Endothelial cell of umbilical vein (primary cell): ENCODE measurements at regions not wholly inside any gene's neighbourhood (a gene's known extent, or its start where the extent isn't known, plus 50 kb on each side); places are given as distances from the start of the nearest gene placed in this dataset.

Source experiments
- BruUV-seq: library from RNA; stranded (reverse); fragments of 400-500 nt; replicated peaks from 2 replicates; lab custom pipeline; 2021; lab: Mats Ljungman, UMichigan
- CTCF ChIA-PET: fragments of 300-600, 350-600 bp; sonication (Branson Sonifier 250); formaldehyde crosslinking; loops from one replicate; lab custom pipeline; 2021; ENCODE audit warnings: antibody characterized with exemption, inconsistent platforms; lab: Charles Lee
- POLR2A ChIA-PET: fragments of 300-600, 350-600 bp; sonication (Branson Sonifier 250); formaldehyde crosslinking; loops from one replicate; lab custom pipeline; 2021; ENCODE audit warnings: antibody characterized with exemption, inconsistent platforms; lab: Charles Lee
- DNase-seq: peaks from one replicate; pipeline ENCODE4 v3.0.0-alpha.2; 2011; ENCODE audit warnings: low read depth, low spot score
- FAIRE-seq: peaks from 2 replicates; lab custom pipeline; 2011; peaks lifted over from hg19 to GRCh38; lab: Jason Lieb, UNC
- H2AFZ ChIP-seq: 2 replicates; pipeline ENCODE4 v1.6.0; 2012; ENCODE audit warnings: low read depth, low read length, control low read depth, inconsistent platforms
- H3K27ac ChIP-seq: 2 replicates; pipeline ENCODE4 v1.5.1; 2011; ENCODE audit warnings: low read depth, mild to moderate bottlenecking, control low read depth, low read length, moderate library complexity; ENCODE audit not compliant: insufficient read depth
- H3K27me3 ChIP-seq, 2 experiments: 2 replicates each; pipeline versions ENCODE4 v1.6.0 to v1.6.1; 2011; ENCODE audit warnings: low read length in 2 of 2, mixed read lengths in 1 of 2; ENCODE audit not compliant: control insufficient read depth in 2 of 2, insufficient read depth in 2 of 2
- H3K36me3 ChIP-seq, 2 experiments: 2 replicates in 1 of 2; 3 replicates in 1 of 2; pipeline ENCODE4 v1.5.1; 2011; ENCODE audit warnings: low read length in 2 of 2, mild to moderate bottlenecking in 1 of 2, moderate library complexity in 1 of 2; ENCODE audit not compliant: control insufficient read depth in 2 of 2, insufficient read depth in 2 of 2; ENCODE audit errors: extremely low read depth in 1 of 2
- H3K4me1 ChIP-seq: 3 replicates; pipeline ENCODE4 v1.5.1; 2011; ENCODE audit warnings: mild to moderate bottlenecking, low read length; ENCODE audit not compliant: control insufficient read depth, insufficient read depth; ENCODE audit errors: extremely low read depth
- H3K4me2 ChIP-seq: 2 replicates; pipeline ENCODE4 v1.6.1; 2011; ENCODE audit warnings: low read length, control low read depth, mixed read lengths; ENCODE audit not compliant: insufficient read depth
- H3K4me3 ChIP-seq, 3 experiments: fragments of 200-600 bp in 1 of 3; sonication (generic), shearing (Covaris generic) in 1 of 3; replicated peaks in 1 of 3; 2 replicates each; pipeline ENCODE4 v1.5.1; 2011 to 2016; ENCODE audit warnings: control low read depth in 3 of 3, low read length in 3 of 3, mild to moderate bottlenecking in 2 of 3, inconsistent platforms in 1 of 3, low read depth in 1 of 3, moderate library complexity in 1 of 3; ENCODE audit not compliant: insufficient read depth in 1 of 3
- H3K79me2 ChIP-seq: 2 replicates; pipeline ENCODE4 v1.6.0; 2012; ENCODE audit warnings: low read length, inconsistent platforms; ENCODE audit not compliant: control insufficient read depth, insufficient read depth
- H3K9ac ChIP-seq: replicated peaks from 2 replicates; pipeline ENCODE3; 2011; ENCODE audit warnings: low read length, control low read depth; ENCODE audit not compliant: insufficient read depth; ENCODE audit errors: extremely low read depth
- H3K9me1 ChIP-seq: replicated peaks from 3 replicates; pipeline ENCODE4 v1.6.0; 2011; ENCODE audit warnings: mild to moderate bottlenecking, low read length; ENCODE audit not compliant: control insufficient read depth, insufficient read depth; ENCODE audit errors: extremely low read depth
- H3K9me3 ChIP-seq: replicated peaks from 2 replicates; pipeline ENCODE4 v1.5.1; 2012; ENCODE audit warnings: low read length, inconsistent platforms; ENCODE audit not compliant: control insufficient read depth, insufficient read depth
- H4K20me1 ChIP-seq: replicated peaks from 2 replicates; pipeline ENCODE3; 2011; ENCODE audit warnings: mild to moderate bottlenecking, low read length; ENCODE audit not compliant: control insufficient read depth, insufficient read depth; ENCODE audit errors: extremely low read depth
- CTCF ChIP-seq, 2 donors: IDR thresholded peaks; 1 replicate in 1 of 2; 2 replicates in 1 of 2; pipeline ENCODE4 v1.5.1; 2011; ENCODE audit warnings: low read length in 2 of 2, mild to moderate bottlenecking in 2 of 2, moderate library complexity in 2 of 2, control low read depth in 1 of 2, inconsistent platforms in 1 of 2, low read depth in 1 of 2; ENCODE audit not compliant: insufficient read depth in 1 of 2; ENCODE audit errors: extremely low read depth in 1 of 2
- EZH2 ChIP-seq: IDR thresholded peaks from 2 replicates; pipeline ENCODE4 v1.6.1; 2012; ENCODE audit warnings: borderline replicate concordance, low read depth, mild to moderate bottlenecking, moderate library complexity, low read length, inconsistent platforms; ENCODE audit not compliant: severe bottlenecking
- FOS ChIP-seq: IDR thresholded peaks from 2 replicates; pipeline ENCODE4 v1.6.1; 2011; ENCODE audit warnings: mild to moderate bottlenecking, low read length, moderate library complexity, borderline replicate concordance; ENCODE audit not compliant: insufficient read depth
- GATA2 ChIP-seq: IDR thresholded peaks from 2 replicates; pipeline ENCODE4 v1.7.0; 2011; ENCODE audit warnings: low read depth, mild to moderate bottlenecking, moderate library complexity, mixed read lengths, low read length; ENCODE audit not compliant: insufficient read length, insufficient read depth
- JUN ChIP-seq: IDR thresholded peaks from 2 replicates; pipeline ENCODE4 v1.6.1; 2011; ENCODE audit warnings: borderline replicate concordance, low read depth; ENCODE audit not compliant: insufficient read length, insufficient read depth
- MAX ChIP-seq: IDR thresholded peaks from 2 replicates; pipeline ENCODE4 v1.6.1; 2011; ENCODE audit not compliant: insufficient read depth, insufficient read length
- MYC ChIP-seq: IDR thresholded peaks from one replicate; pipeline ENCODE4 v1.6.1; 2011; ENCODE audit warnings: mild to moderate bottlenecking, low read depth, low read length
- POLR2A ChIP-seq: IDR thresholded peaks from 2 replicates; pipeline ENCODE4 v1.6.1; 2012; ENCODE audit warnings: low read depth, mild to moderate bottlenecking, control low read depth, low read length
- POLR2AphosphoS5 ChIP-seq: IDR thresholded peaks from 2 replicates; pipeline ENCODE4 v1.6.1; 2012; ENCODE audit warnings: low read depth, mild to moderate bottlenecking, control low read depth, low read length, moderate library complexity; ENCODE audit not compliant: insufficient read depth
- dilution Hi-C: fragments of 300-500 bp; cut with MboI; formaldehyde crosslinking; loops from one replicate; pipeline ENCODE4 v1.15.0; 2019; ENCODE audit warnings: low sequenced_read_pairs; ENCODE audit not compliant: extremely low pct_ligation_motif_present
- intact Hi-C: fragments of 100-400 bp; cut with micrococcal nuclease; formaldehyde crosslinking; loops from one replicate; pipeline ENCODE4 v1.10.0; 2022

- DNase-seq (no peak), FAIRE-seq (no peak)
- H4K20me1 ChIP-seq: no peaks in the 10 kb centered on the region
- H3K27me3 ChIP-seq: no peaks in the 10 kb centered on the region
- H3K4me3 ChIP-seq: no peak overlapping the region
- CTCF ChIA-PET: no interaction called here
- BruUV-seq: no TSS peak
- no peaks in the 10 kb centered on the region for H3K36me3 ChIP-seq
- H3K79me2 ChIP-seq: no peaks in the 10 kb centered on the region
- TF ChIP-seq POLR2AphosphoS5: no peak
- no peak for TF ChIP-seq POLR2A
- TF ChIP-seq JUN: no peak
- TF ChIP-seq MAX: no peak
- no peak for TF ChIP-seq GATA2
- TF ChIP-seq FOS: no peak
- TF ChIP-seq CTCF (IDR thresholded peaks at IDR 0.05; ENCODE audit: extremely low read depth in 1 of 2, insufficient read depth in 1 of 2, low read depth in 1 of 2, low read length in 2 of 2): no peak
- no peak for TF ChIP-seq EZH2
- no peak for TF ChIP-seq MYC
- no peak overlapping the region for H2AFZ ChIP-seq
- no peak overlapping the region for H3K9ac ChIP-seq
- POLR2A ChIA-PET: no interaction called here
- dilution Hi-C loops: no loop called here
- intact Hi-C loops: no loop called here
- no peak overlapping the region for H3K27ac ChIP-seq
- no peaks in the 10 kb centered on the region for H3K9me3 ChIP-seq
- no peak overlapping the region for H3K4me2 ChIP-seq
- no peaks in the 10 kb centered on the region for H3K9me1 ChIP-seq
- no peaks in the 10 kb centered on the region for H3K4me1 ChIP-seq
These were observed 186.8 kb upstream of the MPPED2 start for GRCh38 chr11:30772908-30773307.
